Trophoblast cell (in vitro differentiated cells and primary cell): ENCODE measurements at regions not wholly inside any gene's neighbourhood (a gene's known extent, or its start where the extent isn't known, plus 50 kb on each side); places are given as distances from the start of the nearest gene placed in this dataset.

Experiments
- DNase-seq, 2 donors: peaks; one replicate each; pipeline ENCODE4 v3.0.0-alpha.2; 2016
- H2AFZ ChIP-seq: 2 replicates; pipeline ENCODE4 v1.6.1; 2013; ENCODE audit warnings: low read length, moderate library complexity, mild to moderate bottlenecking; ENCODE audit not compliant: insufficient read depth, poor library complexity
- H2AK5ac ChIP-seq: 2 replicates; pipeline ENCODE4 v1.6.1; 2013; ENCODE audit warnings: mild to moderate bottlenecking, low read length
- H2BK120ac ChIP-seq: 2 replicates; pipeline ENCODE4 v1.6.1; 2013; ENCODE audit warnings: low read length, mild to moderate bottlenecking, moderate library complexity; ENCODE audit not compliant: insufficient read depth, poor library complexity
- H2BK12ac ChIP-seq: 2 replicates; pipeline ENCODE4 v1.6.1; 2013; ENCODE audit warnings: mild to moderate bottlenecking, low read length, moderate library complexity
- H2BK5ac ChIP-seq: 2 replicates; pipeline ENCODE4 v1.6.1; 2013; ENCODE audit warnings: low read length, low read depth, moderate library complexity, mild to moderate bottlenecking; ENCODE audit not compliant: poor library complexity
- H3K14ac ChIP-seq: 2 replicates; pipeline ENCODE4 v1.6.1; 2013; ENCODE audit warnings: mild to moderate bottlenecking, low read length
- H3K18ac ChIP-seq: 2 replicates; pipeline ENCODE4 v1.6.1; 2013; ENCODE audit warnings: mild to moderate bottlenecking, low read length
- H3K23ac ChIP-seq: 2 replicates; pipeline ENCODE4 v1.6.1; 2013; ENCODE audit warnings: low read length
- H3K27ac ChIP-seq: 2 replicates; pipeline ENCODE4 v1.5.1; 2013; ENCODE audit warnings: low read depth, mild to moderate bottlenecking, inconsistent platforms, low read length, moderate library complexity
- H3K27me3 ChIP-seq: 2 replicates; pipeline ENCODE4 v1.6.1; 2013; ENCODE audit warnings: inconsistent platforms, mild to moderate bottlenecking, low read length, moderate library complexity; ENCODE audit not compliant: insufficient read depth
- H3K36me3 ChIP-seq, 2 experiments: 1 replicate in 1 of 2; 2 replicates in 1 of 2; pipeline ENCODE4 v1.6.1; 2013; ENCODE audit warnings: low read length in 2 of 2, mild to moderate bottlenecking in 2 of 2, moderate library complexity in 1 of 2; ENCODE audit not compliant: insufficient read depth in 2 of 2, control insufficient read depth in 1 of 2
- H3K4ac ChIP-seq: 2 replicates; pipeline ENCODE4 v1.6.1; 2013; ENCODE audit warnings: low read depth, mild to moderate bottlenecking, low read length, moderate library complexity
- H3K4me1 ChIP-seq, 2 experiments: 1 replicate in 1 of 2; 2 replicates in 1 of 2; pipeline ENCODE4 v1.6.1; 2013; ENCODE audit warnings: low read length in 2 of 2, mild to moderate bottlenecking in 2 of 2, moderate library complexity in 1 of 2; ENCODE audit not compliant: insufficient read depth in 2 of 2, control insufficient read depth in 1 of 2
- H3K4me2 ChIP-seq: 2 replicates; pipeline ENCODE4 v1.6.1; 2013; ENCODE audit warnings: inconsistent platforms, mild to moderate bottlenecking, low read length, moderate library complexity
- H3K4me3 ChIP-seq: 2 replicates; pipeline ENCODE4 v1.5.1; 2013; ENCODE audit warnings: mild to moderate bottlenecking, low read depth, low read length, inconsistent platforms
- H3K79me1 ChIP-seq: one replicate; pipeline ENCODE4 v1.6.1; 2013; ENCODE audit warnings: low read length
- H3K79me2 ChIP-seq: 2 replicates; pipeline ENCODE4 v1.6.1; 2013; ENCODE audit warnings: low read length, mild to moderate bottlenecking; ENCODE audit not compliant: control insufficient read depth, insufficient read depth, poor library complexity
- H3K9ac ChIP-seq: 2 replicates; pipeline ENCODE4 v1.6.1; 2013; ENCODE audit warnings: mild to moderate bottlenecking, low read length
- H3K9me3 ChIP-seq: 2 replicates; pipeline ENCODE4 v1.6.1; 2013; ENCODE audit warnings: low read depth, mild to moderate bottlenecking, control low read depth, inconsistent platforms, low read length; ENCODE audit not compliant: insufficient read depth
- H4K12ac ChIP-seq: 2 replicates; pipeline ENCODE4 v1.6.1; 2013; ENCODE audit warnings: low read depth, mild to moderate bottlenecking, low read length, moderate library complexity
- H4K8ac ChIP-seq: 2 replicates; pipeline ENCODE4 v1.6.1; 2013; ENCODE audit warnings: low read depth, mild to moderate bottlenecking, low read length, moderate library complexity
- H4K91ac ChIP-seq: one replicate; pipeline ENCODE4 v1.6.1; 2013; ENCODE audit warnings: low read depth, mild to moderate bottlenecking, low read length, moderate library complexity
- WGBS: extraction: QIAGEN DNeasy Blood & Tissue Kit; methylation state at CpG from one replicate; pipeline ENCODE4 v1.1.7; 2013; ENCODE audit warnings: missing lambda C conversion rate; ENCODE audit not compliant: insufficient read length, insufficient coverage; ENCODE audit errors: extremely low coverage; 5-methylcytosine and 5-hydroxymethylcytosine counted together

DNA sequence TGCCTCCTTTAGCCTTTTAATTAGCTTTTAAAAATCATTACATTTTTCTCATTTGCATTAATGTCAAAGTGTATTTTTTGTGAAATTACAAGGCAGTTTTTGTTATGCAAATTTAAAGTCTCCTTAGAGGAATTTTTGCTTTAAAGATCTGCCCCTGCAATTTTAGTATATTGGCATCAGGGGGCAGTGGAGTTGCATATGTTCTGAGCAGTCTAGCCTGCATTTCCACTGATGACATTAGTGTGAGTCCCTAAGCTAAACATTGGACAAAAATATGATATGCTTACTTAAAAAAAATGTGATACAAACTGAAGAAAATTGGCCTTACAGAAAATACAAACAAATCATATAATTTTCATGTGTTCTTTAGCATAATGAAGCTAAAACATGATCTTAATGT is 426.5 kb downstream of the SLC4A3 start:
- no peak overlapping the region for H3K14ac ChIP-seq
- H3K27me3 ChIP-seq, result no peaks in the 10 kb centered on the region
- no peak overlapping the region for H3K27ac ChIP-seq
- H4K91ac ChIP-seq, result no peak overlapping the region
- H2AFZ ChIP-seq, result no peak overlapping the region
- H2BK12ac ChIP-seq, result no peak overlapping the region
- H3K9ac ChIP-seq, result no peak overlapping the region
- no peak overlapping the region for H3K18ac ChIP-seq
- H3K9me3 ChIP-seq, result no peaks in the 10 kb centered on the region
- H3K4me1 ChIP-seq, result no peaks in the 10 kb centered on the region
- H4K8ac ChIP-seq, result no peak overlapping the region
- H3K4ac ChIP-seq, result no peak overlapping the region
- H3K79me1 ChIP-seq, result no peaks in the 10 kb centered on the region
- no peak overlapping the region for H2BK5ac ChIP-seq
- H3K23ac ChIP-seq, result no peak overlapping the region
- H3K4me2 ChIP-seq, result no peak overlapping the region
- no peak overlapping the region for H2AK5ac ChIP-seq
- H2BK120ac ChIP-seq, result no peak overlapping the region
- H4K12ac ChIP-seq, result no peak overlapping the region
- H3K79me2 ChIP-seq, result no peaks in the 10 kb centered on the region
- no peak for DNase-seq
- no peaks in the 10 kb centered on the region for H3K36me3 ChIP-seq
- H3K4me3 ChIP-seq, result no peak overlapping the region

DNA sequence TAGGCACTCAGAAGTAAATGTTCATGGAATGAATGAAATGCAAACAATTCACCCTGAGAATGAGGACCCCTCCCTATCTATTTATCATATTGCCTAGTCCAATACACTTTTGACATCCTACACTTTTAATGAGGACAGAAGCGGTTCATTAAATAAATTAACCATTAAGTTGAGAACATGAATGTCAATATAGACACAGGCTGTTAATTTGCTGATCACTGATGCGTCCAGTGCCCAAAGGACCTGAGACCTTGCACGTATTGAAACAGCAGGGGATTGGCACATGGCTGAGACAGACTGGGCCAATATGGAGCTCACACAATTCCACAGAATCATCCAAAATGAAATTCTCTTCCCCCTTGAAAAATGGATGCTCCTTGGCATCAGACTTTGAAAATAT is 430.0 kb downstream of the SLC4A3 start:
- no peaks in the 10 kb centered on the region for H3K9me3 ChIP-seq
- H2BK120ac ChIP-seq, result no peak overlapping the region
- H3K4me2 ChIP-seq, result no peak overlapping the region
- no peak overlapping the region for H3K18ac ChIP-seq
- H3K4ac ChIP-seq, result no peak overlapping the region
- no peak overlapping the region for H2BK12ac ChIP-seq
- H4K12ac ChIP-seq, result no peak overlapping the region
- H4K8ac ChIP-seq, result no peak overlapping the region
- no peak overlapping the region for H3K14ac ChIP-seq
- H3K79me2 ChIP-seq, result no peaks in the 10 kb centered on the region
- H3K36me3 ChIP-seq, result no peaks in the 10 kb centered on the region
- no peak overlapping the region for H2AFZ ChIP-seq
- H3K23ac ChIP-seq, result no peak overlapping the region
- H3K4me1 ChIP-seq, result no peaks in the 10 kb centered on the region
- H3K27me3 ChIP-seq, result no peaks in the 10 kb centered on the region
- no CpG with 5 or more reads among the region's 3 CpGs for WGBS
- no peak overlapping the region for H3K9ac ChIP-seq
- H3K4me3 ChIP-seq, result no peak overlapping the region
- no peak overlapping the region for H4K91ac ChIP-seq
- no peak for DNase-seq
- H2AK5ac ChIP-seq, result no peak overlapping the region
- no peak overlapping the region for H2BK5ac ChIP-seq
- H3K79me1 ChIP-seq, result no peaks in the 10 kb centered on the region
- H3K27ac ChIP-seq, result no peak overlapping the region

DNA sequence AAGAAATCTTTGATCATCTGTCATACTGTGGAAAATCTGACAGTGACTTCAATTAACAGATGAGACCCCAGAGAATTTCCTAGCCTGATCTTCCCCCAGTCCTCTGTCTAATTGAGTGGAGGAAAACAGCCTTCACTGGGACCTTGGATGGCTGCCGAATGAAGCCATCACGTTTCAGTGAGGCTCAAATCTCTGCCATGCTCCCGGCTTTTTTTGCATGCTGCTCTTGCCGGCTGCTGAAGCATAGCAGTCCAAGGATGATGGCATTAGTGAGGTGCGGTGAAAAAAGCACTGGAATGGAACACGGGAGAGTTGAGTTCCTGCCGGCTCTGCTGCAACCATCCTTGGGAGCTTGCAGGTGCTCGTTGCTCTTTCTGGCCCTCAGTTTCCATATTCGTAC is 430.5 kb downstream of the SLC4A3 start:
- H2BK12ac ChIP-seq, result no peak overlapping the region
- no peak overlapping the region for H3K9ac ChIP-seq
- no peaks in the 10 kb centered on the region for H3K79me1 ChIP-seq
- H3K18ac ChIP-seq, result no peak overlapping the region
- no peak overlapping the region for H4K91ac ChIP-seq
- H3K4me1 ChIP-seq, result no peaks in the 10 kb centered on the region
- no peak overlapping the region for H3K4me2 ChIP-seq
- H3K79me2 ChIP-seq, result no peaks in the 10 kb centered on the region
- DNase-seq, result no peak
- no peak overlapping the region for H3K14ac ChIP-seq
- H2AFZ ChIP-seq, result no peak overlapping the region
- no peak overlapping the region for H3K4me3 ChIP-seq
- WGBS, result no CpG with 5 or more reads among the region's 9 CpGs
- no peak overlapping the region for H3K27ac ChIP-seq
- H3K4ac ChIP-seq, result no peak overlapping the region
- H3K36me3 ChIP-seq, result no peaks in the 10 kb centered on the region
- no peak overlapping the region for H4K12ac ChIP-seq
- H2BK5ac ChIP-seq, result no peak overlapping the region
- H2BK120ac ChIP-seq, result no peak overlapping the region
- no peak overlapping the region for H3K23ac ChIP-seq
- H3K9me3 ChIP-seq, result no peaks in the 10 kb centered on the region
- H2AK5ac ChIP-seq, result no peak overlapping the region
- H3K27me3 ChIP-seq, result no peaks in the 10 kb centered on the region
- H4K8ac ChIP-seq, result no peak overlapping the region

DNA sequence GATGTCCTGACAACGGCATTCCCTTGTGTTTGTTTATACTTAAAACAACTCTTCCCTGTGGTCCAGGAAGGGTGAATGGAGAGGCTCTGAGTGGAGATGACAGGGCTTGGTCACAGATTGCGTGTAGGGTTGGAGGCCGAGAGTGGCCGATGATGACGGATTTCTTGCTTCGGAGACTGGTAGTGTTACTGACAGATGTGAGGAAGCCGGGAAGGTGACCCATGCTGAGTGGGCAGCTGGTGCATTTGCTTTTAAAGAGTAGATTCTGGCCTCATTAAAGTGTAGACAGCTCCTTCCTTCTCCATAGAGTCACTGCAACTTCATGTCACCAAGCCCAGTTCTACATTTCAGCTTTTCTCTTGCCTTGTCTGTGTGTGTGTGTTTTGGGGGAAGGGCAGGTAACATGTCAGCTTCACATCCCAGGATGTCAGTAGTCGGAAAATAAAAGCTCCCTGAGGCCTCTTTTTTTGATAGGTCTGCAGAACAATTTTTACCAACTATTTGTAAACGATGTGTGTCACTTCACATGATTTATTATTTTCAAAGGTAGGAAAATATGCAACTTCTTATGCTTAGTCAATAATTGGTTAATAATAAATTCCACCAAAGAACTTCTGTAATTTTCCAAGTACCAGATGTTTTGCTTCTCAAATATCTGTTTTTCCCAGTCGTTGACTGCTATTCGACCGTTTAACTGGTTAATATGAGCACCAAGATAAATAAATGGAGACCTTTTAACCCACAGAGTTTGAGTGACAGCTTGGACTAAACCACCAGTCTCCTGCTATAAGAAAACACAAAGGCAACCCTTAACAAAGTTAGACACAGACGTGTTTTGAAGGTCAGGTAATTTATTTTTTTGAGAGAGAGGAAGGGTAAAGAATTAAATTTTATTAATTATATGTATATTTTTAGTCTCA is 436.9 kb downstream of the SLC4A3 start:
- Histone ChIP-seq H3K23ac (no peak overlapping the region), H2BK12ac (peak overlapping the region; percentile 82), H3K9me3 (peaks cover 1% of the 10 kb centered on the region), H3K18ac (no peak overlapping the region), H2AK5ac (no peak overlapping the region), H3K4me1 (peaks cover 0 to 2% of the 10 kb centered on the region in 2 experiments), H3K79me1 (no peaks in the 10 kb centered on the region), H3K27me3 (no peaks in the 10 kb centered on the region), H3K79me2 (no peaks in the 10 kb centered on the region), H3K4ac (no peak overlapping the region), H3K27ac (no peak overlapping the region), H3K9ac (no peak overlapping the region), H4K8ac (no peak overlapping the region), H4K12ac (no peak overlapping the region), H3K14ac (no peak overlapping the region), H2BK120ac (no peak overlapping the region), H2AFZ (no peak overlapping the region), H2BK5ac (no peak overlapping the region), H4K91ac (no peak overlapping the region), H3K4me3 (no peak overlapping the region), H3K4me2 (no peak overlapping the region), H3K36me3 (no peaks in the 10 kb centered on the region)
- DNase-seq, result no peak
- WGBS, result no CpG with 5 or more reads among the region's 13 CpGs
